NT2/D1 (cell line): ENCODE measurements at regions not wholly inside any gene's neighbourhood (a gene's known extent, or its start where the extent isn't known, plus 50 kb on each side); places are given as distances from the start of the nearest gene placed in this dataset.

Source experiments
- SUZ12 ChIP-seq: IDR thresholded peaks from 2 replicates; pipeline ENCODE4 v1.6.1; 2011; ENCODE audit not compliant: insufficient read length, insufficient read depth; ENCODE audit errors: extremely low read depth
- ZNF274 ChIP-seq: IDR thresholded peaks from 2 replicates; pipeline ENCODE4 v1.6.1; 2011; ENCODE audit warnings: mild to moderate bottlenecking, low read depth, low read length

DNA sequence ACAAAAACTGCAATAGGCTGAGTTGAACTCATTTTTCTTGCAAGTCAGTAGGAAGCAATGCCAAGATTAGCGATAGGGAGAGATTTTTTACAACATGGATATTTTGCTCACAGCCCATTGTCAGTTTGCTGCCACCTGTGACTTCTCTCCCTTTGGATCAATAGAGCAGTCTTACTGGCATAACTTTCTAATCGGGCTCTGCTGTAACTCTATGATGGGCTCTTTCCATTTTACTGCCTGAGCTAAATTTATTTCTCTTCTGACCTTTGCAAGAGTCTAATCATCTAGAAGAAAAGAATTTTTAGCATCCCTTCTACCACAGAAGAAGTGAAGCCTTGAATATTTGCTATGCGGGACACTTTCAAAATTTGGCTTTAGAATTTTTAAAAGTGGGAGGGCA is 53.6 kb upstream of the SGCD start:
- no peak for TF ChIP-seq SUZ12
- no peak for TF ChIP-seq ZNF274
